DND-41 (cell line): ENCODE measurements at regions not wholly inside any gene's neighbourhood (a gene's known extent, or its start where the extent isn't known, plus 50 kb on each side); places are given as distances from the start of the nearest gene placed in this dataset.

Experiments used
- ATAC-seq: fragments of 200-7000 bp; cut with Tn5 transposase; 3 replicates; pipeline ENCODE4 v1.9.1; 2021; ENCODE audit warnings: low read depth; ENCODE audit not compliant: insufficient read depth
- DNase-seq: peaks from one replicate; pipeline ENCODE4 v3.0.0-alpha.2; 2020
- H2AFZ ChIP-seq: 2 replicates; pipeline ENCODE4 v1.6.0; 2012; ENCODE audit warnings: low read depth, low read length
- H3K27ac ChIP-seq: 2 replicates; pipeline ENCODE4 v1.5.1; 2012; ENCODE audit warnings: low read length, inconsistent platforms
- H3K27me3 ChIP-seq: fragments of 200-600 bp; sonication (generic); 2 replicates; pipeline ENCODE4 v1.6.0; 2012; ENCODE audit warnings: low read length, mild to moderate bottlenecking, inconsistent platforms; ENCODE audit not compliant: insufficient read depth, poor library complexity
- H3K36me3 ChIP-seq: 2 replicates; pipeline ENCODE4 v1.5.1; 2012; ENCODE audit warnings: low read length, inconsistent platforms; ENCODE audit not compliant: insufficient read depth
- H3K4me1 ChIP-seq: 2 replicates; pipeline ENCODE4 v1.5.1; 2012; ENCODE audit warnings: mild to moderate bottlenecking, low read length; ENCODE audit not compliant: insufficient read depth
- H3K4me2 ChIP-seq: 2 replicates; pipeline ENCODE4 v1.6.0; 2012; ENCODE audit warnings: mild to moderate bottlenecking, moderate library complexity, low read length, inconsistent platforms; ENCODE audit not compliant: insufficient read depth
- H3K4me3 ChIP-seq, 2 experiments: fragments of 200-600 bp in 1 of 2; shearing (Covaris generic) in 1 of 2; 2 replicates each; pipeline ENCODE4 v1.5.1; 2012 to 2016; ENCODE audit warnings: inconsistent platforms in 2 of 2, low read length in 2 of 2, mild to moderate bottlenecking in 2 of 2, low read depth in 1 of 2, moderate library complexity in 1 of 2
- H3K79me2 ChIP-seq: 2 replicates; pipeline ENCODE4 v1.6.0; 2012; ENCODE audit warnings: low read length, inconsistent platforms; ENCODE audit not compliant: insufficient read depth
- H3K9ac ChIP-seq: 2 replicates; pipeline ENCODE4 v1.6.0; 2012; ENCODE audit warnings: low read depth, mild to moderate bottlenecking, inconsistent platforms, low read length, moderate library complexity
- H3K9me3 ChIP-seq: 2 replicates; pipeline ENCODE4 v1.5.1; 2012; ENCODE audit warnings: low read length, moderate library complexity, mild to moderate bottlenecking, inconsistent platforms; ENCODE audit not compliant: insufficient read depth, severe bottlenecking
- H4K20me1 ChIP-seq: 2 replicates; pipeline ENCODE4 v1.6.0; 2012; ENCODE audit warnings: low read length; ENCODE audit not compliant: insufficient read depth
- CTCF ChIP-seq: IDR thresholded peaks from 2 replicates; pipeline ENCODE4 v1.5.1; 2012; ENCODE audit warnings: borderline replicate concordance, low read length, moderate library complexity, mild to moderate bottlenecking; ENCODE audit not compliant: poor library complexity, severe bottlenecking; ENCODE audit errors: extremely low read depth
- EZH2 ChIP-seq: IDR thresholded peaks from 3 replicates; pipeline ENCODE4 v1.6.1; 2012; ENCODE audit warnings: borderline replicate concordance, low read depth, mild to moderate bottlenecking, moderate library complexity, low read length, inconsistent platforms; ENCODE audit not compliant: severe bottlenecking

- Histone ChIP-seq H3K4me1 (no peaks in the 10 kb centered on the region), H4K20me1 (no peaks in the 10 kb centered on the region), H2AFZ (no peak overlapping the region), H3K27me3 (no peaks in the 10 kb centered on the region), H3K4me2 (no peak overlapping the region), H3K79me2 (no peaks in the 10 kb centered on the region), H3K36me3 (no peaks in the 10 kb centered on the region), H3K27ac (no peak overlapping the region), H3K9me3 (no peaks in the 10 kb centered on the region), H3K4me3 (no peak overlapping the region), H3K9ac (no peak overlapping the region)
- no peak for ATAC-seq
- no peak for DNase-seq
- no peak for TF ChIP-seq EZH2
- TF ChIP-seq CTCF, result no peak
Measured at GRCh38 chr20:11851646-11852045, 66.0 kb upstream of the BTBD3 start.

DNA sequence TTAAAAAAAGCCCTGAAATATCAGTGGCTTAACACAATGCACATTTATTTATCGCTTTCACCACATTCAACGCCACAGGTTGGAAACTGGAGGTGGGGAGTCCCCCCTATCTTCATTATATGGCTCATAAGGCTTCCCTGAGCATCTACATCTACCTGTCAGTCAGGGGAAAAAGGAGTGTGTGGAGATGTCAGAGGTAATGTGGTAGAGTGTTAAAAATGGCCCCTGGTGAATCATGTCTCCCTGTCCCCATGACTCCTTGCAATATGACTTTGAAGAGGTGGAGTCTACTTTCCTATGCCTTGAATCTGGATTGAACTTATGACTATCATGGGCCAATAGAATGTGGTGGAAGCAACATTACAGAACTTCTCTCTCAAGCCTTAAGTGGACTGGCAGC lies 65.5 kb upstream of the BTBD3 start:
- Histone ChIP-seq H3K9me3 (no peaks in the 10 kb centered on the region), H3K9ac (no peak overlapping the region), H3K4me1 (no peaks in the 10 kb centered on the region), H3K36me3 (no peaks in the 10 kb centered on the region), H3K4me2 (no peak overlapping the region), H3K79me2 (no peaks in the 10 kb centered on the region), H2AFZ (no peak overlapping the region), H3K27me3 (no peaks in the 10 kb centered on the region), H4K20me1 (no peaks in the 10 kb centered on the region), H3K27ac (no peak overlapping the region), H3K4me3 (no peak overlapping the region)
- ATAC-seq (no peak), DNase-seq (no peak)
- TF ChIP-seq CTCF (no peak), EZH2 (no peak)

- no peak overlapping the region for H3K4me2 ChIP-seq
- no peaks in the 10 kb centered on the region for H3K4me1 ChIP-seq
- no peak for DNase-seq
- no peaks in the 10 kb centered on the region for H3K27me3 ChIP-seq
- H3K4me3 ChIP-seq, result no peak overlapping the region
- H3K9me3 ChIP-seq, result no peaks in the 10 kb centered on the region
- ATAC-seq, result no peak
- no peaks in the 10 kb centered on the region for H3K36me3 ChIP-seq
- H4K20me1 ChIP-seq, result no peaks in the 10 kb centered on the region
- H3K27ac ChIP-seq, result no peak overlapping the region
- no peak overlapping the region for H3K9ac ChIP-seq
- no peak for TF ChIP-seq CTCF
- TF ChIP-seq EZH2, result no peak
- H3K79me2 ChIP-seq, result no peaks in the 10 kb centered on the region
- no peak overlapping the region for H2AFZ ChIP-seq
Measured at GRCh38 chr20:11852811-11853210, 64.9 kb upstream of the BTBD3 start.

DNA sequence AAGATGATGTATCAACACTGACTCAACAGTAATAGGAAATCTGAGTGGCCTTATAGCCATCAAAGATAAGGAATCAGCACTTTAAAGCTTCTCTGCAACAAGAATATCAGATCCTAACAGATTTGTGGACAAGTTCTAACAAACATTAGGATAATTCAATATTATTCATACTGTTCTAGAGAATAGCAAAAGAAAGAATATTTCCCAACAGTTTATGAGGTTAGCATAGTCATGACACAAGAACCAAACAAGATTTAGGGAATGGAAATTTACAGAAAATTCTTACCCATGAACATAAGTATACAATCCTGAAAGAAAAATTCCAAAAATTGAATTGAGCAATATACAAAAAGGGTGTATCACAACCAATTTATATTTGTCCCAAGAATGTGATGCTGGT lies 64.3 kb upstream of the BTBD3 start:
- TF ChIP-seq EZH2, result no peak
- no peak for TF ChIP-seq CTCF

More for the DNA sequence above, 64.3 kb upstream of the BTBD3 start:
- Histone ChIP-seq H3K4me3 (no peak overlapping the region), H3K4me2 (no peak overlapping the region), H3K9ac (no peak overlapping the region), H4K20me1 (no peaks in the 10 kb centered on the region), H3K79me2 (no peaks in the 10 kb centered on the region), H3K27ac (no peak overlapping the region), H3K36me3 (no peaks in the 10 kb centered on the region), H3K9me3 (no peaks in the 10 kb centered on the region), H3K4me1 (no peaks in the 10 kb centered on the region), H3K27me3 (no peaks in the 10 kb centered on the region), H2AFZ (no peak overlapping the region)
- ATAC-seq, result no peak
- no peak for DNase-seq
